ENCODE measurements at regions not wholly inside any gene's neighbourhood (a gene's known extent, or its start where the extent isn't known, plus 50 kb on each side); places are given as distances from the start of the nearest gene placed in this dataset.
"Not testable (repeated sequence)": the region's sequence is repeated elsewhere in the genome, so short reads cannot be mapped to it uniquely, and the experiment has no call there.

- DNase-seq = not testable (repeated sequence)
Measured at GRCh38 chr7:63856466-63856865, 142.2 kb upstream of the ZNF722 start.

GRCh38 chr7:63867127-63867526 lies 131.5 kb upstream of the ZNF722 start:
- no peak for DNase-seq

GRCh38 chr7:63874242-63874641 lies 124.4 kb upstream of the ZNF722 start:
- not testable (repeated sequence) for DNase-seq

GRCh38 chr7:63876707-63877322 lies 121.8 kb upstream of the ZNF722 start:
- no peak for DNase-seq

GRCh38 chr7:63887031-63887430 lies 111.6 kb upstream of the ZNF722 start:
- no peak for DNase-seq

- DNase-seq = peak; percentile 26
Measured at GRCh38 chr7:63899691-63900393, 98.8 kb upstream of the ZNF722 start.

- peak; percentile 74 for DNase-seq
Measured at GRCh38 chr7:63900394-63901203, 98.0 kb upstream of the ZNF722 start.

GRCh38 chr7:63901204-63901506 lies 97.5 kb upstream of the ZNF722 start:
- DNase-seq = not testable (repeated sequence)

GRCh38 chr7:63918986-63919385 lies 79.7 kb upstream of the ZNF722 start:
- DNase-seq = no peak

- no peak for DNase-seq
Measured at GRCh38 chr7:63925262-63925625, 73.4 kb upstream of the ZNF722 start.

GRCh38 chr7:63925626-63926460 lies 72.8 kb upstream of the ZNF722 start:
- peak; percentile 66 for DNase-seq

- DNase-seq = no peak
Measured at GRCh38 chr7:63927261-63927660, 71.4 kb upstream of the ZNF722 start.

GRCh38 chr7:63931057-63931600 lies 67.5 kb upstream of the ZNF722 start:
- no peak for DNase-seq

- no peak for DNase-seq
Measured at GRCh38 chr7:63931985-63932577, 66.6 kb upstream of the ZNF722 start.

Data from NCI-H774 (cell line).